GM12873 (cell line): ENCODE measurements at regions not wholly inside any gene's neighbourhood (a gene's known extent, or its start where the extent isn't known, plus 50 kb on each side); places are given as distances from the start of the nearest gene placed in this dataset.

Experiments
- TF ChIP-seq, protein P1 (sequence below): IDR thresholded peaks from 2 replicates; pipeline ENCODE4 v1.5.1; 2012; ENCODE audit warnings: low read depth, mild to moderate bottlenecking, moderate library complexity, low read length, control low read depth; ENCODE audit not compliant: insufficient read depth; ENCODE audit errors: missing control alignments

DNA sequence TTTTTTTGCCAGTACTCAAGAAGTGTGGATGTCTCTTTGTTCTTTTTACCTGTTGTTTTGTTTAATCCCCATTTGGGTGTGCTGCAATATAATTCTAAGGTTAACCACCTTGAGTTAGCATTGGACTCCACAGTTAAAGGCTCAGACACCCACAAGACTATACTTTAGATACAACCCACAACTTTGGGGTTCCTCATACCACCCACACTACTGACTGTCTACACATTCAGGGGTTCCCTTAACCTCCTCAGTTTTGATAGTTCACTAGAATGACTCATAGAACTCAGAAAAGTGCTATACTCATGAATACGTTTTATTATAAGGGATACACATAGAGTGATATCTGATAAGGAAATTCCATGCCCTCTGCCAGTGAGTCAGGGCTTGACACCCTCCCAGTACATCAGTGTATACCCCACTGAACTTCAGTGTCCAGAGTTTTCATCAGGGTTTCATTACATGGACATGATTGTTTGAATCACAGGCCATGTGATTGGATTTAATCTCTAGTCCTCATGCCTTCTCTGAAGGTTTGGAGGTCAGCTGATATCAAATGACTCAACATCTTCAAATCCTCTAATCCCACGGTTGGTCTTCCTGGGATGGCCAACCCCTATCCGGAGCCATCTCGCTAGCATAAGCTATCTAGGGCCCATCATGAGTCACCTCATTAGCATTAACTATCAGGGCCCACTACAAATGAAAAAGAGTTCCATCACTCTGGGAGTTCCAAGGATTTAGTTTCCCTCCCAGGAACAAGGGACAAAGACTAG, 357.7 kb upstream of the EMCN start:
- TF ChIP-seq, protein P1, sequence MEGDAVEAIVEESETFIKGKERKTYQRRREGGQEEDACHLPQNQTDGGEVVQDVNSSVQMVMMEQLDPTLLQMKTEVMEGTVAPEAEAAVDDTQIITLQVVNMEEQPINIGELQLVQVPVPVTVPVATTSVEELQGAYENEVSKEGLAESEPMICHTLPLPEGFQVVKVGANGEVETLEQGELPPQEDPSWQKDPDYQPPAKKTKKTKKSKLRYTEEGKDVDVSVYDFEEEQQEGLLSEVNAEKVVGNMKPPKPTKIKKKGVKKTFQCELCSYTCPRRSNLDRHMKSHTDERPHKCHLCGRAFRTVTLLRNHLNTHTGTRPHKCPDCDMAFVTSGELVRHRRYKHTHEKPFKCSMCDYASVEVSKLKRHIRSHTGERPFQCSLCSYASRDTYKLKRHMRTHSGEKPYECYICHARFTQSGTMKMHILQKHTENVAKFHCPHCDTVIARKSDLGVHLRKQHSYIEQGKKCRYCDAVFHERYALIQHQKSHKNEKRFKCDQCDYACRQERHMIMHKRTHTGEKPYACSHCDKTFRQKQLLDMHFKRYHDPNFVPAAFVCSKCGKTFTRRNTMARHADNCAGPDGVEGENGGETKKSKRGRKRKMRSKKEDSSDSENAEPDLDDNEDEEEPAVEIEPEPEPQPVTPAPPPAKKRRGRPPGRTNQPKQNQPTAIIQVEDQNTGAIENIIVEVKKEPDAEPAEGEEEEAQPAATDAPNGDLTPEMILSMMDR: no peak

DNA sequence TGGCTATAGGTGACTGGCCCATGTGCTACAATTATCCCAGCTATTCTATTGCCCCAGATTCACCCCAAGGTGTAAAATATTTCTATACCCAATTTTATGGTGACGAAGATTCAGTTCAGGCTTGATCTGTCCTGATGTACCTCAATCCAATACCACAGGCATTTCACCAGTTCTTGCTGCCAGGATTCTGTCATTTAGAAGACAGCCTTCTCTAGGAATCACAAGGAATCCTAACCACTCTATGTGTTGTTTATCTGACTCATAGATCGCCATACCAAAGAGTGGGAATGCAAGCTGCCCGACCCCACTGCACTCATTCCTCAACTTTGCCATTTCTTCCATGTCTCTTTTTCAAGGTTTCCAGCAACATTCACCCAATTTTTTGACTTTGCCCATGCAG, 355.0 kb upstream of the EMCN start:
- TF ChIP-seq, protein P1: no peak

DNA sequence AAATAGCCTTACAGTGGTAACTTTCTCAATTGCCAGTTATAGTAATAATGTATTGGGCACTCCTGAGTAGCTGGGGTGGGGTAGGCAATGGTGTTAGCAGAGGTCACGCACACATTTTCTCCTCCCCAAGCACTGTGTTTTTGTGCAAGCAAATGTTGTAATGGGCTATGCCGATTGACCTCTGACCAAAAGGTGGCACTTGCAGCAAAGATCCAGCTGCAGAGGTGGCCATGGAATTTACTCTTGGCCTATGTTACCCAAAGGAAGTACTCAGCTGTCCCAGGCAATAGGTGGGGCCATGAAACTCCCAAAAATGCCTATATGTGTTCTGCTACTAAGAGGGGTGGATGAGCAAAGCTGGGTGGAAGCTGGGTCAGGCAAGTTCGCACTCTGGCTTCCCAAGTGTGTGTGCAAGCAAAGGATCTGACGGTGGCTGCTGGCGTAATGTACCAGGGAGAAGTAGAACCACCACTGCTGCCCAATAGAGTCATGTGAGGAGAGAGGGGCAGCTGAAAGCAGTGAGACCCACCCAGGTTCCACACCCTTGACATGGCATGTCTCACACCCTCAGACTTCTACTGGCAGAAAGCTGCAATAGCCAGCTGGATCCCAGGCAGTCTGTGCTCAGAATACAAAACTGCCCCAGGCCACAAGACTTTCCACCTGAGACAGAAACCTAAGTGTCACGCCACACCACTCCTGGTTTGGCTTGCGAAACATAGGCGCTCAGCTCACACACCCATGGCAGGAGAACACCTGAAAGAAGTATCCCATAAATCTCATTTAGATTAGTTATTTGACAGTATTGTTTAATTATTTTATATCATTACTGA, 353.3 kb upstream of the EMCN start:
- TF ChIP-seq, protein P1: no peak

DNA sequence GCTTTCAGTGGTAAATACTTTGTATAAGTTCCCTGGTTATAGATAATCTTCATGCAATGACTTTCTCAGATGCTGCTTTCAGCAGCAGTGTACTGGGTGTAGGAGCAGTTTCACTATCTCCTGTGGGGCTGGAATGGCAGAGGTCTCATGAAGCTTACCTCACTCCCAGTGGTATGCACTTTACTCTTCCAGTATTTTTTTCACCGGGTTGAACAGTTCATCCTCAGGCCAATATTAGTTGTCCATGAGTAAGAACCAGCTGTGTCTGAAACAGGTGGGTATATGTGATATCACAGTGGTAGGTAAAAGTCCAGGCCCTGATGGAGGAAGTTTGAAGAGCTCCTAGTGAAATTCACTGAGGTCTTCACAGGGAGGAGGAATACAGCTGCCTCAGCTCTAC, 351.5 kb upstream of the EMCN start:
- TF ChIP-seq, protein P1: no peak

DNA sequence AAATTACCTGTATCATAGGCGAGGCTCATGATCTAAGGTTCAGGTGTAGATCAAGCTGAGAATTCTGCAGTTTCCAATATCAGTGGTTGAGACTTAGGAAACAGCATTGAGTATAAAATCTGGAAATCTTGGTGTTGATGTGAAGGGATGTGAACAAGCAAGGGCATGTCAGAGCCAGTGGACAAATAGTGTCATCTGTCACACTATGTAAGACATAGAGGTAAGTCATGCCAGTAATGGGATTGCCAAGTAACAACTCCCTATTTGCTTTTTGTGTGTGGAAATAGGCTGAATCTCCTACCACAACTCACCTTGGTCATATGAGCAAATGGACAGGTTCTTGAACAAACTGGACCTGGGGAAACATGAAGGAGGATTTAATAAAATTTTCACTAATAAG, 334.5 kb upstream of the EMCN start:
- TF ChIP-seq, protein P1: no peak

DNA sequence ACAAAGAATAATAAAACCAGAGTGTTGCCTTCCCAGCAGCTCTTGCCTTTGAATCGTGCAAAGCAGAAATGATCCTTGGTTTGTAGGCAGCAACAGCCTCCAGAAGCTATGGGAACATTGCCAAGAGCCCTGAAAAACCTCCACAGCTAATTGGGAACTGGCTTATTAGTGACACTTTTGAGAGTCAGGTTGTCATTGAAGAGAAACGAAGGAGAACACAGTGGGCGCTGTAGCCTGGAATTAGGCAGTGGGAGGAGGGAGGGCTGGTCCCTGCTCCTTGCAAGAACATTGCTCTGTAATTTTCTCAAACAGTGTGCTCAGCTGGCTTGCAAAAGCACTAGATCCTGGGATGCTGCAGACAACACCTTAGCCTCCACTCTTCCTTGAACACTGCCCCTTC, 331.5 kb upstream of the EMCN start:
- TF ChIP-seq, protein P1: no peak

DNA sequence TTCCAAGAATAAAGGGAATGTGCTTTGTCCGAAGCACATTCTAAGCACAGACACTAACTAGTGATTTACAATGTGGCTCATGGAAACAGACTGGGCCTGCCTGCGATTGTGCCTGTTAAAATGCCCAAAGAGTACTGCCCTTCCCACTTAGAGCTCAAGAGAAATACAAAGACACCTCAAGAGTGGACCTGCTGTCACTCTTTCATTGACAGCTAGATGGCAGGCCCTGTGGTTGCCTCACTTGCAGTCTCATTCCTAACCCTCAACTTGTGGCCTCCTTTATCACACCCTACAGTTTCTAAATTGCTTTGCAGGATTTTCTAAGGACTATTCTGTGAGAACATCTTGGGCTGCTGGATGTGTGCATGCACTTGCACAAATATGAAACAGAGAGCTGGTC, 331.0 kb upstream of the EMCN start:
- TF ChIP-seq, protein P1: peak; percentile 56
